NCI-H1048 (cell line): ENCODE measurements at regions not wholly inside any gene's neighbourhood (a gene's known extent, or its start where the extent isn't known, plus 50 kb on each side); places are given as distances from the start of the nearest gene placed in this dataset.

Experiments
- DNase-seq: peaks from one replicate; lab custom pipeline; 2025; lab: John Stamatoyannopoulos, UW

- no peak for DNase-seq
Observed at GRCh38 chrX:69277369-69277990, 112.2 kb upstream of the PJA1 start.

GRCh38 chrX:69268611-69269010, 103.4 kb upstream of the PJA1 start:
- no peak for DNase-seq

- no peak for DNase-seq
Observed at GRCh38 chrX:69264158-69264581, 98.9 kb upstream of the PJA1 start.

GRCh38 chrX:69263251-69263820, 98.1 kb upstream of the PJA1 start:
- no peak for DNase-seq

GRCh38 chrX:69262036-69262936, 97.0 kb upstream of the PJA1 start:
- no peak for DNase-seq

GRCh38 chrX:69260169-69260568, 94.9 kb upstream of the PJA1 start:
- DNase-seq = no peak

GRCh38 chrX:69258893-69259292, 93.6 kb upstream of the PJA1 start:
- no peak for DNase-seq

- DNase-seq = no peak
Observed at GRCh38 chrX:69257499-69258127, 92.4 kb upstream of the PJA1 start.

GRCh38 chrX:69256291-69256565, 91.0 kb upstream of the PJA1 start:
- no peak for DNase-seq

GRCh38 chrX:69255441-69256290, 90.4 kb upstream of the PJA1 start:
- no peak for DNase-seq

- no peak for DNase-seq
Observed at GRCh38 chrX:69253821-69254220, 88.6 kb upstream of the PJA1 start.

GRCh38 chrX:69243276-69243675, 78.0 kb upstream of the PJA1 start:
- no peak for DNase-seq

- no peak for DNase-seq
Observed at GRCh38 chrX:69238887-69239231, 73.6 kb upstream of the PJA1 start.

- no peak for DNase-seq
Observed at GRCh38 chrX:69238114-69238886, 73.0 kb upstream of the PJA1 start.

GRCh38 chrX:69237236-69237635, 72.0 kb upstream of the PJA1 start:
- DNase-seq = no peak

- DNase-seq = no peak
Observed at GRCh38 chrX:69236641-69237040, 71.4 kb upstream of the PJA1 start.

GRCh38 chrX:69234624-69235023, 69.4 kb upstream of the PJA1 start:
- DNase-seq = no peak

- DNase-seq = no peak
Observed at GRCh38 chrX:69232945-69233344, 67.7 kb upstream of the PJA1 start.

GRCh38 chrX:69231903-69232302, 66.7 kb upstream of the PJA1 start:
- DNase-seq = no peak

- no peak for DNase-seq
Observed at GRCh38 chrX:69229436-69229835, 64.2 kb upstream of the PJA1 start.

- DNase-seq = no peak
Observed at GRCh38 chrX:69228732-69229131, 63.5 kb upstream of the PJA1 start.
